IMR-90 (cell line): ENCODE measurements at regions not wholly inside any gene's neighbourhood (a gene's known extent, or its start where the extent isn't known, plus 50 kb on each side); places are given as distances from the start of the nearest gene placed in this dataset.

Source experiments
- CTCF ChIP-seq: conservative IDR thresholded peaks from 2 replicates; pipeline ENCODE4 v1.5.1; 2012; ENCODE audit warnings: mild to moderate bottlenecking, low read depth, low read length, improper control_type of control experiment
- MAZ ChIP-seq: IDR thresholded peaks from 2 replicates; pipeline ENCODE4 v1.6.1; 2012; ENCODE audit warnings: low read depth, mild to moderate bottlenecking, low read length, improper control_type of control experiment, moderate library complexity, borderline replicate concordance
- MXI1 ChIP-seq: IDR thresholded peaks from 2 replicates; pipeline ENCODE4 v1.6.1; 2012; ENCODE audit warnings: low read depth, mild to moderate bottlenecking, low read length, moderate library complexity, borderline replicate concordance
- RFX5 ChIP-seq: IDR thresholded peaks from 2 replicates; pipeline ENCODE4 v1.8.0; 2012; ENCODE audit warnings: low read depth, mild to moderate bottlenecking, low read length, moderate library complexity
- USF2 ChIP-seq: fragments of 150-350 bp; IDR thresholded peaks from 2 replicates; pipeline ENCODE4 v1.6.1; 2017; ENCODE audit warnings: mild to moderate bottlenecking, antibody characterized with exemption, low read length, low read depth

GRCh38 chr3:70530626-70531025, 218.2 kb upstream of the MDFIC2 start:
- TF ChIP-seq MAZ, result no peak
- TF ChIP-seq RFX5, result no peak
- no peak for TF ChIP-seq CTCF
- TF ChIP-seq USF2, result no peak
- TF ChIP-seq MXI1, result no peak
